Umbilical cord (tissue), 1 donor: ENCODE measurements at regions not wholly inside any gene's neighbourhood (a gene's known extent, or its start where the extent isn't known, plus 50 kb on each side); places are given as distances from the start of the nearest gene placed in this dataset.
"Not testable (repeated sequence)": the region's sequence is repeated elsewhere in the genome, so short reads cannot be mapped to it uniquely, and the experiment has no call there.

ENCODE experiments used
- DNase-seq: peaks from one replicate; pipeline ENCODE4 v3.0.0-alpha.2; 2015; ENCODE audit warnings: low spot score

- peak; percentile 21 for DNase-seq
Observed at GRCh38 chrX:116526010-116526409, 63.2 kb upstream of the CT83 start.

GRCh38 chrX:116520280-116520679 is 57.5 kb upstream of the CT83 start:
- not testable (repeated sequence) for DNase-seq
